ENCODE measurements at regions not wholly inside any gene's neighbourhood (a gene's known extent, or its start where the extent isn't known, plus 50 kb on each side); places are given as distances from the start of the nearest gene placed in this dataset.

DNA sequence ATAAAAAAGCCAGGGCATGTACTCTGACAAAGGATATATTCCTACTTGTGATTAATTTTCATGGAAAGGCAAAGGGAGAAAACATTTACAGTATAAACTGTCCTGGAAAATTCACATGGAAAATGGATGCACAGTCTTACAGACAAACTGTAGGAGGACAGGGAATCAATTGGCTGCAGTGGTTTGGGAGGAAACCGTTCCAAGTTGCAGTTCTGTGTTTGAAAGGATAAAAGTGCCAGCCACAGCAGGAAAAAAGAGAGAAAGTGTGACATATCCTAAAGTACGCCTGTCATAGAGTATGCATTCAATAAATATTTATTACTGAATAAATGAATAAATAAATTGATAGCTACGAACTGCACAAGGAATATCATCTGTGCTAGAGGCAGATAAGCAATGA lies 462.9 kb downstream of the RAB38 start:
- TF ChIP-seq, protein P1, sequence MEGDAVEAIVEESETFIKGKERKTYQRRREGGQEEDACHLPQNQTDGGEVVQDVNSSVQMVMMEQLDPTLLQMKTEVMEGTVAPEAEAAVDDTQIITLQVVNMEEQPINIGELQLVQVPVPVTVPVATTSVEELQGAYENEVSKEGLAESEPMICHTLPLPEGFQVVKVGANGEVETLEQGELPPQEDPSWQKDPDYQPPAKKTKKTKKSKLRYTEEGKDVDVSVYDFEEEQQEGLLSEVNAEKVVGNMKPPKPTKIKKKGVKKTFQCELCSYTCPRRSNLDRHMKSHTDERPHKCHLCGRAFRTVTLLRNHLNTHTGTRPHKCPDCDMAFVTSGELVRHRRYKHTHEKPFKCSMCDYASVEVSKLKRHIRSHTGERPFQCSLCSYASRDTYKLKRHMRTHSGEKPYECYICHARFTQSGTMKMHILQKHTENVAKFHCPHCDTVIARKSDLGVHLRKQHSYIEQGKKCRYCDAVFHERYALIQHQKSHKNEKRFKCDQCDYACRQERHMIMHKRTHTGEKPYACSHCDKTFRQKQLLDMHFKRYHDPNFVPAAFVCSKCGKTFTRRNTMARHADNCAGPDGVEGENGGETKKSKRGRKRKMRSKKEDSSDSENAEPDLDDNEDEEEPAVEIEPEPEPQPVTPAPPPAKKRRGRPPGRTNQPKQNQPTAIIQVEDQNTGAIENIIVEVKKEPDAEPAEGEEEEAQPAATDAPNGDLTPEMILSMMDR (IDR thresholded peaks at IDR 0.05; ENCODE audit: poor library complexity, severe bottlenecking) = no peak
- no peak for TF ChIP-seq MXI1 (conservative IDR thresholded peaks at IDR 0.05; ENCODE audit: poor library complexity, severe bottlenecking)
- no peak for TF ChIP-seq POLR2AphosphoS5 (IDR thresholded peaks at IDR 0.05)
- no peak for TF ChIP-seq TAF1 (IDR thresholded peaks at IDR 0.05; ENCODE audit: low read depth)
- no peak for TF ChIP-seq EZH2 (IDR thresholded peaks at IDR 0.05; ENCODE audit: borderline replicate concordance, insufficient read depth, low read length, poor library complexity, severe bottlenecking)

Data from neural cell (in vitro differentiated cells).